Chondrocyte (in vitro differentiated cells): ENCODE measurements at regions not wholly inside any gene's neighbourhood (a gene's known extent, or its start where the extent isn't known, plus 50 kb on each side); places are given as distances from the start of the nearest gene placed in this dataset.

Source experiments
- DNase-seq: peaks from one replicate; pipeline ENCODE4 v3.0.0; 2021; ENCODE audit warnings: mixed read lengths, low spot score
- H3K27ac Mint-ChIP-seq: one replicate; pipeline ENCODE4 v1.8.0; 2021; ENCODE audit warnings: mild to moderate bottlenecking, moderate library complexity, mixed read lengths; ENCODE audit not compliant: unreplicated experiment
- H3K27me3 Mint-ChIP-seq: 2 replicates; pipeline ENCODE4 v1.8.0; 2021; ENCODE audit warnings: low read depth, mixed read lengths
- H3K36me3 Mint-ChIP-seq: 2 replicates; pipeline ENCODE4 v1.8.0; 2021; ENCODE audit warnings: low read depth, mixed read lengths
- H3K4me1 Mint-ChIP-seq: 2 replicates; pipeline ENCODE4 v1.8.0; 2021; ENCODE audit warnings: low read depth, mild to moderate bottlenecking, mixed read lengths
- H3K4me3 Mint-ChIP-seq: one replicate; pipeline ENCODE4 v1.8.0; 2021; ENCODE audit warnings: mild to moderate bottlenecking, moderate library complexity, mixed read lengths; ENCODE audit not compliant: unreplicated experiment
- H3K9me3 Mint-ChIP-seq: 2 replicates; pipeline ENCODE4 v1.8.0; 2021; ENCODE audit warnings: low read depth, mixed read lengths
- TF ChIP-seq, protein P1 (sequence below): fragments of 200-600 bp; sonication (generic); IDR thresholded peaks from 2 replicates; pipeline ENCODE4 v1.5.0; 2021; ENCODE audit warnings: antibody characterized with exemption, mild to moderate bottlenecking, moderate library complexity

DNA sequence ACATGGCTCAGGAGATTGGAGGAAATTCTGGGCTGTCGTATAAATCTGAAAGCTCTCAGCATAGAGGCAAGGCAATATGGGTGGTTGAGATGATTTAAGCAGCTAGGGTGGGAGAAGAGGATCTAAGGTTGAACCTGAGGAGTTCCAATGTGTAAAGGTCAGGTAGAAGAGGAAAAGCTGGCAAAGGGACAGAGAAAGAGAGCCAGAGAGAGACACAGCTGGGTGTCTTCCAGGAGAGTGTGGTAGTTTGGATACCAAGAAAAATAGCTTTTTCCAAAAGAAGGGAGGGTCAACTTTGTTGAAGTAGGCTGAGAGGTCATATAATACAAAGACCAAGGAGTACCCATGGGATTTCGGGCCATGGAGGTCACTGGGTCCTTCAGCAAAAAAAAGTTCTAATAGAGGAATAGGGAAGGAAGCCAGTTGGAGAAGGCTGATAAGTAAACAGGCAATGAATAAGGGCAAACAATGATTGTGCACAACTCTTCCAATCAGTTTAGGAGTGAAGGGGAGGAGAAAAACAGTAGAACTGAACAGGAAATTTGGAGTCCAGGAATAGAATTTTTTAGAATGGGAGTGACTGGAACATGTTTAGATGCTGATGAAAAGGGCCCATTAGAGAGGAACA is 135.1 kb downstream of the QRSL1 start:
- H3K4me3 Mint-ChIP-seq, result no peak overlapping the region
- no peaks in the 10 kb centered on the region for H3K4me1 Mint-ChIP-seq
- TF ChIP-seq, protein P1, sequence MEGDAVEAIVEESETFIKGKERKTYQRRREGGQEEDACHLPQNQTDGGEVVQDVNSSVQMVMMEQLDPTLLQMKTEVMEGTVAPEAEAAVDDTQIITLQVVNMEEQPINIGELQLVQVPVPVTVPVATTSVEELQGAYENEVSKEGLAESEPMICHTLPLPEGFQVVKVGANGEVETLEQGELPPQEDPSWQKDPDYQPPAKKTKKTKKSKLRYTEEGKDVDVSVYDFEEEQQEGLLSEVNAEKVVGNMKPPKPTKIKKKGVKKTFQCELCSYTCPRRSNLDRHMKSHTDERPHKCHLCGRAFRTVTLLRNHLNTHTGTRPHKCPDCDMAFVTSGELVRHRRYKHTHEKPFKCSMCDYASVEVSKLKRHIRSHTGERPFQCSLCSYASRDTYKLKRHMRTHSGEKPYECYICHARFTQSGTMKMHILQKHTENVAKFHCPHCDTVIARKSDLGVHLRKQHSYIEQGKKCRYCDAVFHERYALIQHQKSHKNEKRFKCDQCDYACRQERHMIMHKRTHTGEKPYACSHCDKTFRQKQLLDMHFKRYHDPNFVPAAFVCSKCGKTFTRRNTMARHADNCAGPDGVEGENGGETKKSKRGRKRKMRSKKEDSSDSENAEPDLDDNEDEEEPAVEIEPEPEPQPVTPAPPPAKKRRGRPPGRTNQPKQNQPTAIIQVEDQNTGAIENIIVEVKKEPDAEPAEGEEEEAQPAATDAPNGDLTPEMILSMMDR, result no peak
- no peak for DNase-seq
- peaks cover 9% of the 10 kb centered on the region for H3K9me3 Mint-ChIP-seq
- H3K27ac Mint-ChIP-seq, result no peak overlapping the region
- no peaks in the 10 kb centered on the region for H3K36me3 Mint-ChIP-seq
- H3K27me3 Mint-ChIP-seq, result peaks cover 5% of the 10 kb centered on the region

DNA sequence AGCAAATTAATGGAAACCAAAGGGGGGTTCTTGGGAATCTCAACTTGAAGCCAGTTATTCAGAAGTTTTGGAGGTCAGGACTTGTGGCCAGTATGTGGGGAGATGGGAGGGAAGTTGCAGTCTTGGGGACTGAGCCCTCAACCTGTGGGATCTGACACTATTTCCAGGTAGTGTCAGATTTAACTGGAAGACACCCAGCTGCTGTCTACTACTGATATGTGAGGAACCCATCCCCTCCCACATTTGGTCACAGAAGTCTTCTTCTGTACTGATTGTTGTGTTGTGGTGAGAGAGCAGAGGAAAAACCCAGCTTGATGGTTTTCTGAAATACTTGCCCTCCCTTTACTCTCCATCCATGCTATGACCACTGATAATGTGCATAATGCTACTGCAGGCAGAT is 134.0 kb downstream of the QRSL1 start:
- Mint-ChIP-seq H3K4me3 (no peak overlapping the region), H3K27me3 (peaks cover 5% of the 10 kb centered on the region), H3K9me3 (peaks cover 13% of the 10 kb centered on the region), H3K36me3 (no peaks in the 10 kb centered on the region), H3K4me1 (no peaks in the 10 kb centered on the region), H3K27ac (no peak overlapping the region)
- TF ChIP-seq, protein P1, result no peak
- no peak for DNase-seq

- H3K27me3 Mint-ChIP-seq, result peaks cover 10% of the 10 kb centered on the region
- no peaks in the 10 kb centered on the region for H3K36me3 Mint-ChIP-seq
Observed at GRCh38 chr6:106761160-106761559, 131.8 kb downstream of the QRSL1 start.

DNA sequence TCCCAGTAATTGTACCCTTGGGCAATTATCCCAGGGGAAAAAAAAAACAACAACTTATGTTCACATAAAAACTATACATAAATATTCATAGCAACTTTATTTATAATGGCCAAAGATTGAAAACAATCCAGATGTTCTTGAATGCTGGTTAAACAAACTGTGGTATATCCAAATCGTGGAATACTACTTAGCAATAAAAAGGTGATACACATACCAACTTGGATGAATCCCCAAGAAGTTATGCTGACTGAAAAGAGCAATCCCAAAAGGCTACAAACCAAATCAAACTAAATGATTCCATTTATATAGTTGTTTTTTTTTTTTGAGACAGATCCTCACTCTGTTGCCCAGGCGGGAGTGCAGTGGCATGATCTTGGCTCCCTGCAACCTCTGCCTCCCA is 129.7 kb downstream of the QRSL1 start:
- peaks cover 10% of the 10 kb centered on the region for H3K27me3 Mint-ChIP-seq
- H3K4me1 Mint-ChIP-seq, result no peaks in the 10 kb centered on the region
- no peaks in the 10 kb centered on the region for H3K36me3 Mint-ChIP-seq
- peaks cover 13% of the 10 kb centered on the region for H3K9me3 Mint-ChIP-seq
- TF ChIP-seq, protein P1, result no peak
- no peak for DNase-seq
- H3K27ac Mint-ChIP-seq, result no peak overlapping the region
- H3K4me3 Mint-ChIP-seq, result no peak overlapping the region

More at GRCh38 chr6:106761160-106761559, 131.8 kb downstream of the QRSL1 start:
- no peak overlapping the region for H3K4me3 Mint-ChIP-seq
- DNase-seq, result no peak
- TF ChIP-seq, protein P1, result no peak
- H3K4me1 Mint-ChIP-seq, result no peaks in the 10 kb centered on the region
- peaks cover 13% of the 10 kb centered on the region for H3K9me3 Mint-ChIP-seq
- no peak overlapping the region for H3K27ac Mint-ChIP-seq

DNA sequence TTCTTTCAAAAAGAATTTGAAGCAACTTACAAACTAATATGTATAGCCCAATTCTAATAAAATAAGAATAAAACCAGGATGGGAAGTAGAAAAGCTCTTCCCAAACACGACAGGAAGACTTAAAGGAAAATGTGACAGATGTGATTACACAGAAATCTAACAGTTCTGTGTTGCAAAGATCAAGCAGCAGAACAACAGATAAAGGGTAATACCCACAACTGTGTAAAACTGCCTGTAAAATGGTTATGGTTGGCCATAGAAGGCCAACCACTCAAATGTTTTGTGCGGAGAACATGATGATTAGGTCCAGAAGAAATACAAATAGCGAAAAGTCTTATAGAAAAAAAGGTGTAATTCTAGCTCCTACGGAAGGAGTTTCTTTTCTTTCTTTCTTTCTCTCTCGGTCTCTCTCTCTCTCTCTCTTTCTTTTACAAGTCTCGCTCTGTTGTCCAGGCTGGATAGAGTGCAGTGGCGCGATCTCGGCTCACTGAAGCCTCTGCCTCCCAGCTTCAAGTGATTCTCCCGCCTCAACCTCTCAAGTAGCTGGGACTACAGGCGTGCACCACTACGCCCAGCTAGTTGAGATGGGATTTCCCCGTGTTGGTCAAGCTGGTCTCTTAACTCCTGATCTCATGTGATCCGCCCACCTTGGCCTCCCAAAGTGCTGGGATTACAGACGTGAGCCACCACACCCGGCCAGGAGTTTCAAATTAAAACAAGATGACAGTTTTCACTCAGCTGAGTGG is 128.5 kb downstream of the QRSL1 start:
- peaks cover 13% of the 10 kb centered on the region for H3K9me3 Mint-ChIP-seq
- peaks cover 10% of the 10 kb centered on the region for H3K27me3 Mint-ChIP-seq
- no peak for DNase-seq
- TF ChIP-seq, protein P1, result no peak
- H3K27ac Mint-ChIP-seq, result no peak overlapping the region
- H3K4me1 Mint-ChIP-seq, result no peaks in the 10 kb centered on the region
- no peak overlapping the region for H3K4me3 Mint-ChIP-seq
- no peaks in the 10 kb centered on the region for H3K36me3 Mint-ChIP-seq
